ENCODE measurements at regions not wholly inside any gene's neighbourhood (a gene's known extent, or its start where the extent isn't known, plus 50 kb on each side); places are given as distances from the start of the nearest gene placed in this dataset.

GRCh38 chr5:51544031-51544785, 161.0 kb downstream of the ISL1 start:
- in situ Hi-C loops (cut with MboI; ENCODE audit: low pct_ligation_motif_present in 1 of 4, low pct_unique_long_range_greater_than_20kb in 1 of 4, low sequenced_read_pairs in 3 of 4) (no loop called here), intact Hi-C loops (cut with DNase I; ENCODE audit: low total_unique reads) (no loop called here)
- no peak for DNase-seq
- no peaks in the 10 kb centered on the region for H3K36me3 ChIP-seq
- H3K9me3 ChIP-seq, result no peaks in the 10 kb centered on the region
- H3K4me1 ChIP-seq, result no peaks in the 10 kb centered on the region
- 34 to 39% methylated on average over 2 of the region's 2 CpGs for whole genome bisulfite sequencing, 2 donors (ENCODE audit: low coverage in 1 of 2)
- TF ChIP-seq CTCF (IDR thresholded peaks at IDR 0.05), result no peak
- no peak for TF ChIP-seq POLR2AphosphoS5 (IDR thresholded peaks at IDR 0.05)
- TF ChIP-seq EP300 (IDR thresholded peaks at IDR 0.05; ENCODE audit: low read depth), result no peak
- no peak for TF ChIP-seq POLR2A (IDR thresholded peaks at IDR 0.05)
- no peak overlapping the region for H3K27ac ChIP-seq
- H3K4me3 ChIP-seq, result no peak overlapping the region
- H3K27me3 ChIP-seq, result no peaks in the 10 kb centered on the region

- Histone ChIP-seq H3K4me1 (no peaks in the 10 kb centered on the region), H3K36me3 (no peaks in the 10 kb centered on the region), H3K27me3 (no peaks in the 10 kb centered on the region), H3K27ac (no peak overlapping the region), H3K4me3 (no peak overlapping the region), H3K9me3 (no peaks in the 10 kb centered on the region)
- in situ Hi-C loops (cut with MboI; ENCODE audit: low pct_ligation_motif_present in 1 of 4, low pct_unique_long_range_greater_than_20kb in 1 of 4, low sequenced_read_pairs in 3 of 4), result no loop called here
- TF ChIP-seq EP300 (IDR thresholded peaks at IDR 0.05; ENCODE audit: low read depth) (no peak), CTCF (IDR thresholded peaks at IDR 0.05) (no peak), POLR2A (IDR thresholded peaks at IDR 0.05) (no peak), POLR2AphosphoS5 (IDR thresholded peaks at IDR 0.05) (no peak)
- intact Hi-C loops (cut with DNase I; ENCODE audit: low total_unique reads), result no loop called here
- 70 to 81% methylated on average over 2 to 4 of the region's 4 CpGs for WGBS, 2 donors (ENCODE audit: low coverage in 1 of 2)
- no peak for DNase-seq
Measured at GRCh38 chr5:51556833-51557232, 173.6 kb downstream of the ISL1 start.

GRCh38 chr5:51558682-51559081, 175.4 kb downstream of the ISL1 start:
- TF ChIP-seq CTCF (IDR thresholded peaks at IDR 0.05), result no peak
- TF ChIP-seq POLR2AphosphoS5 (IDR thresholded peaks at IDR 0.05), result no peak
- no peak for TF ChIP-seq EP300 (IDR thresholded peaks at IDR 0.05; ENCODE audit: low read depth)
- no peak for TF ChIP-seq POLR2A (IDR thresholded peaks at IDR 0.05)
- H3K4me3 ChIP-seq, result no peak overlapping the region
- WGBS, 2 donors (ENCODE audit: low coverage in 1 of 2), result 90 to 92% methylated on average over 1 of the region's 1 CpG
- H3K9me3 ChIP-seq, result no peaks in the 10 kb centered on the region
- intact Hi-C loops (cut with DNase I; ENCODE audit: low total_unique reads), result no loop called here
- H3K4me1 ChIP-seq, result no peaks in the 10 kb centered on the region
- in situ Hi-C loops (cut with MboI; ENCODE audit: low pct_ligation_motif_present in 1 of 4, low pct_unique_long_range_greater_than_20kb in 1 of 4, low sequenced_read_pairs in 3 of 4), result no loop called here
- no peak for DNase-seq
- H3K36me3 ChIP-seq, result no peaks in the 10 kb centered on the region
- H3K27me3 ChIP-seq, result no peaks in the 10 kb centered on the region
- H3K27ac ChIP-seq, result no peak overlapping the region

GRCh38 chr5:51559339-51559738, 176.1 kb downstream of the ISL1 start:
- Histone ChIP-seq H3K27me3 (no peaks in the 10 kb centered on the region), H3K27ac (no peak overlapping the region), H3K4me3 (no peak overlapping the region), H3K4me1 (no peaks in the 10 kb centered on the region), H3K9me3 (no peaks in the 10 kb centered on the region), H3K36me3 (no peaks in the 10 kb centered on the region)
- no peak for DNase-seq
- 58 to 72% methylated on average over 2 of the region's 2 CpGs for WGBS, 2 donors (ENCODE audit: low coverage in 1 of 2)
- TF ChIP-seq POLR2AphosphoS5 (IDR thresholded peaks at IDR 0.05) (no peak), EP300 (IDR thresholded peaks at IDR 0.05; ENCODE audit: low read depth) (no peak), POLR2A (IDR thresholded peaks at IDR 0.05) (no peak), CTCF (IDR thresholded peaks at IDR 0.05) (no peak)
- intact Hi-C loops (cut with DNase I; ENCODE audit: low total_unique reads) (no loop called here), in situ Hi-C loops (cut with MboI; ENCODE audit: low pct_ligation_motif_present in 1 of 4, low pct_unique_long_range_greater_than_20kb in 1 of 4, low sequenced_read_pairs in 3 of 4) (no loop called here)
